ENCODE measurements at regions not wholly inside any gene's neighbourhood (a gene's known extent, or its start where the extent isn't known, plus 50 kb on each side); places are given as distances from the start of the nearest gene placed in this dataset.
"Not testable (repeated sequence)": the region's sequence is repeated elsewhere in the genome, so short reads cannot be mapped to it uniquely, and the experiment has no call there.

DNA sequence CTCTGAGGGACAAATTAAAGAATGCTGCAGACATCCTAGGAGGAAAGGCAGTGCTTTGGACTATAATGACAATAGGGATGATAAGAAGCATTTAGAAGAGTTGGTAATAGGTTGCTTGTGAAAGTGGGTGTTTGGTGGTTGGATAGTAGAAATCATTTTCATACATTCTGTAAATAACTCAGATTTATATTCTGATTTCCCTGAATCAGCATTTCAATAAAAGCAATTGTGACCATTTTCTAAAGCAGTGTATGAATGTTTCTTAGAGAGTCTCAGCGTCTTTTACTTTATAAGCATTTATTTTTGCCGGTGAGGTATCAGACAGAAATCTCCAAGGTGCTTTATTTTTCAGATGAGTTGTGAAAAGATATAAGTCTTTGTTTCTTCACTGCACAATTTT is 1099.0 kb upstream of the LRRTM1 start:
- DNase-seq (ENCODE audit: low spot score): no peak
- TF ChIP-seq, protein P1, sequence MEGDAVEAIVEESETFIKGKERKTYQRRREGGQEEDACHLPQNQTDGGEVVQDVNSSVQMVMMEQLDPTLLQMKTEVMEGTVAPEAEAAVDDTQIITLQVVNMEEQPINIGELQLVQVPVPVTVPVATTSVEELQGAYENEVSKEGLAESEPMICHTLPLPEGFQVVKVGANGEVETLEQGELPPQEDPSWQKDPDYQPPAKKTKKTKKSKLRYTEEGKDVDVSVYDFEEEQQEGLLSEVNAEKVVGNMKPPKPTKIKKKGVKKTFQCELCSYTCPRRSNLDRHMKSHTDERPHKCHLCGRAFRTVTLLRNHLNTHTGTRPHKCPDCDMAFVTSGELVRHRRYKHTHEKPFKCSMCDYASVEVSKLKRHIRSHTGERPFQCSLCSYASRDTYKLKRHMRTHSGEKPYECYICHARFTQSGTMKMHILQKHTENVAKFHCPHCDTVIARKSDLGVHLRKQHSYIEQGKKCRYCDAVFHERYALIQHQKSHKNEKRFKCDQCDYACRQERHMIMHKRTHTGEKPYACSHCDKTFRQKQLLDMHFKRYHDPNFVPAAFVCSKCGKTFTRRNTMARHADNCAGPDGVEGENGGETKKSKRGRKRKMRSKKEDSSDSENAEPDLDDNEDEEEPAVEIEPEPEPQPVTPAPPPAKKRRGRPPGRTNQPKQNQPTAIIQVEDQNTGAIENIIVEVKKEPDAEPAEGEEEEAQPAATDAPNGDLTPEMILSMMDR (IDR thresholded peaks at IDR 0.05; ENCODE audit: extremely low read depth, missing control alignments): no peak

DNA sequence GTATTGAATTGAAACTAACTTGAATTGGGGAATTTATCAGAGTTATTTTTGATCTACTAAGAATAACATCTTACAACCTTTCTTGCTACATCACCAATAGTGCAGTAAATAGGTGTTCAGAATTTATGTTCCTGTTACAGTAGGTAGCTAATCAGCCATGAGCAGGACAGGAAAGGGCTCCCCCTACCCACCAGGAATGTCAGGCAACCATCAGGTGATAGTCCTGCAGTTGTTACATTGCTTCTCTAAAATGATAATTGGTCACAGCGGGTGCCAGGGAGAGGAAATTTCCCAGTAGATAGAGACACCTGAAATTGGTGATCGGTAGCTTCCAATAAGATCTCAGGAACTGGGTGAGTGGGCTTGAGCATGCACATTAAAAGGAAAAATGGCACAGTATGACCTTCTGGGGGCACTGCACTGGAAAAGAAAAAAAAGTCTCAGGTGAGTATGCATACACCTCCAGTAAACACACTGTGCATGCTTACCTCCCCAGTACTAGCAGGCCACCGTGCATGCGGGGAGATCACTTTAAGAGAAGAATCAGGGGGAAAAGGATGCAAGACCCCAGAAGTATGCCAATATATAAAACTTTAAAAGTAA is 1092.0 kb upstream of the LRRTM1 start:
- TF ChIP-seq, protein P1 (IDR thresholded peaks at IDR 0.05; ENCODE audit: extremely low read depth, missing control alignments): no peak
- no peak for DNase-seq (ENCODE audit: low spot score)

GRCh38 chr2:81395746-81396145 is 1091.2 kb upstream of the LRRTM1 start:
- no peak for DNase-seq (ENCODE audit: low spot score)
- TF ChIP-seq, protein P1 (IDR thresholded peaks at IDR 0.05; ENCODE audit: extremely low read depth, missing control alignments): no peak

DNA sequence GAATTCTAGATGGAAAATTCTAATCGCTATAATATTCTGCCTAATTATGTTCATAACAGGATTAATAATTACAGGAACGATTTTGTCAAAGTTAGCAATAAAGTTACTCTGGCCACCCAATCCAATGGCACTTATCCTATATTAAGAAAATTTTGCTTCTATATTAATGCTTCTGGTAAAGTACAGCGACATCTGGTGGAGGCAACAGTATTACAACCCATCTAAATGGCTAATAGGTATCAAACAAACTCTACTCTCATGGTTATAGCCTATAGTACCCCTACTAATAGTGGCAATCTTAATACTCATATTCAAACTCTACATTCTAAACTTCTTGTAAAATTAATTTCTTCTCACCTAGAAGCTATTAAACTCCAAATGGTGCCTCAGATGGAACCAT is 1084.7 kb upstream of the LRRTM1 start:
- TF ChIP-seq, protein P1 (IDR thresholded peaks at IDR 0.05; ENCODE audit: extremely low read depth, missing control alignments): no peak
- DNase-seq (ENCODE audit: low spot score): no peak

- DNase-seq (ENCODE audit: low spot score): no peak
- TF ChIP-seq, protein P1 (IDR thresholded peaks at IDR 0.05; ENCODE audit: extremely low read depth, missing control alignments): no peak
These were observed 1059.2 kb upstream of the LRRTM1 start for GRCh38 chr2:81363800-81364199.

DNA sequence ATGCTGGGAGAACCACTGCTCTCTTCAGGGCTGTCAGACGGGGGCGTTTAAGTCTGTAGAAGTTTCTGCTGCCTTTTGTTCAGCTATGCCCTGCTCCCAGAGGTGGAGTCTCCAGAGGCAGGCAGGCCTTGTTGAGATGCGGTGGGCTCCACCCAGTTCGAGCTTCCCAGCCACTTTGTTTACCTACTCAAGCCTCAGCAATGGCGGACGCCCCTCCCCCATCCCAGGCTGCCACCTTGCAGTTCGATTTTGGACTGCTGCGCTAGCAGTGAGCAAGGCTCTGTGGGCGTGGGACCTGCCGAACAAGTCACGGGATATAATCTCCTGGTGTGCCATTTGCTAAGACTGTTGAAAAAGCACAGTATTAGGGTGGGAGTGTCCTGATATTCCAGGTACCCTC is 1057.9 kb upstream of the LRRTM1 start:
- DNase-seq (ENCODE audit: low spot score): not testable (repeated sequence)

- TF ChIP-seq, protein P1 (IDR thresholded peaks at IDR 0.05; ENCODE audit: extremely low read depth, missing control alignments): no peak
- no peak for DNase-seq (ENCODE audit: low spot score)
These were observed 1050.9 kb upstream of the LRRTM1 start for GRCh38 chr2:81355436-81355835.

DNA sequence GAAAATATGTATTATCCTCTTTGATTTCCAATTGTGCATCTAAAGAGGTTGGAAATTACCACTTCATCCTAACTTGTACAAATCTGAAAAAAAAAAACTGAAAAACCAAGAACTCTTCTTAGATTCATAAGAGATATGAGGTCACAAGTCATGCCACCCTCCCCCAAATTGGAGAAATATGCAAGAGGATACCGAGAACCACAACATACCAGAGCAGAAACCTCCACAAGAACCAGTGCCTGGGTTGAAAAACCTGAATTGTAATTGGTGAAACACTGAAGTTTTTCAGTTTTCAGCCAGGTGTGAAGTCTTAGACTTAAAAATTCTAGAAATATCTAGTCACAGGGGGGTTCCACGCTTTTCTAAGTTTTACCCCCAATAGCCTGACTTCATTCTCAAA is 1029.5 kb upstream of the LRRTM1 start:
- TF ChIP-seq, protein P1 (IDR thresholded peaks at IDR 0.05; ENCODE audit: extremely low read depth, missing control alignments): no peak
- no peak for DNase-seq (ENCODE audit: low spot score)

All from GM20000 (cell line).